GM18868 (cell line): ENCODE measurements at regions not wholly inside any gene's neighbourhood (a gene's known extent, or its start where the extent isn't known, plus 50 kb on each side); places are given as distances from the start of the nearest gene placed in this dataset.

Source experiments
- ATAC-seq: cut with Tn5 transposase; IDR thresholded peaks from one replicate; pipeline ENCODE4 v1.9.1; 2021; ENCODE audit warnings: mild to moderate bottlenecking, moderate library complexity; ENCODE audit not compliant: unreplicated experiment

DNA sequence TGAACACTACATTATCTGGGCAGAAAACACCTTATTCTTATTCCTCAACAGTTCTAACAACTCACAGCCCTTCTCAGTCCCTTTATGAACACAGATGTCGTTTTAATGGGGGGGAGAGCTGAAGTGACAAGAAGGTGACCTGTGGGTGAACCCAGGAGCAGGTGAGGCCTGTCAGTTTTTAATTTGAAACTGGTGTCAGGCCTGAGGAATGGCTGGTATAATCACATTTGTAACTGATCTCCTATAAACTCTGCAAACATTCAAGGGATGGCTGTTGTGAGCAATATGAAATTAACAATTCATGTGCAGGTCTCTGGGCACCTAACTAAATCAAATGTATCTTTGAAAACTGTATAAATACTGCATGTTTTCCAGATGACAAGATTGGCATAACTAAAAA lies 362.1 kb upstream of the NR5A2 start:
- no peak for ATAC-seq

DNA sequence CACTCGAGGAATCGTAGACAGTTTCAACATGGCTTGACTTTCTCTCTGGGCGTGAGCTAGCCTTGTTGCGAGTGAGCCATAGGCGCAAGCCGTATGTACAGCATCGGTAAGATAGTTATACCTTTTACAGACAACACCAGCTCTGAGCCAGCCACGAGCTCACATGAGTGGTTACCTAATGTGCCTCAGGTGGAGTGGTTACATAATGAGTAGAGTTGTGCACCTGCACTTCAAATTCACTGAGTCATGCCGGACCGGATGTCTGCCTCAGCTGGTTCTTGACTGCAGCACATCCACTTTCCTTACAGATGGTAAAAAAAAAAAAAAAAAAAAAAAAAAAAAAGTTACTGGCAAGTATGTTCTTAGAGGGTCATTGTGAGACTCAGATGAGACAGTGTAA lies 360.4 kb upstream of the NR5A2 start:
- no peak for ATAC-seq

DNA sequence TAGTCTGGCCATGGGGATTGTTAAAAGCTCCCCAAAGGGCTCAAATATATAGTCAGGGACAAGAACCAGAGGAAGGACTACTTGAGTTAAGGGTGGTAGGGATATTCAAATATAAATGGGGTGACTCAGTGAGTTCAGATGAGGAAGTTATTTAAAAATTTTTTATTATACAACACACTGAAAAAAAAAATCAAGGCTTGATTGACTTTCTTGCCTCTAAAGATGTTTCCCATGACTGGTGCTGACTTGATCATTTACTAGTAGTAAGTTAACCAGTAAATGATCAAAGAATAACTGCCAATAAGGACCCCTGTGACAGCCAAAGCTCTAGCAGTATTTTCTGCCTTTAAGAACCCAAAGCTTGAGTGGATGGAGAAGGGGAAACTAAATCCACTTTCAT lies 357.6 kb upstream of the NR5A2 start:
- no peak for ATAC-seq

DNA sequence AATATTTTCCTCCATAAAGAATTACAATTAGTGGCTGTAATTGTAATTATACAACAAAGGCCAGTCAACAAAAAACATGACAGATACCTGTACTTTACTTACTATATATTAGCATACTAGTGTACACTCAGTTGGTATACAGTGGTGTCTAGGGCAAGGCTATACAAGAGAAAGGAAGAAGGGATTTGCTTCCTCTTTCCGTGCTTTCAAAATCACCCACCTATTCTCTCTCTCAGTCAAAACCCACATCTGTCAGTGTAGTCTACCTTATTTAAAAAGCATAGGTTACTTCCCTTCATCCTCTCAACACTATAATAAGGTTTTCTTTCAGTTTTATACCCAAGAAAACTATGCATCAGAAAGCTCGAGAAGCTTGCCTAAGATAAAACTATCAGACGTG lies 355.8 kb upstream of the NR5A2 start:
- ATAC-seq: no peak

DNA sequence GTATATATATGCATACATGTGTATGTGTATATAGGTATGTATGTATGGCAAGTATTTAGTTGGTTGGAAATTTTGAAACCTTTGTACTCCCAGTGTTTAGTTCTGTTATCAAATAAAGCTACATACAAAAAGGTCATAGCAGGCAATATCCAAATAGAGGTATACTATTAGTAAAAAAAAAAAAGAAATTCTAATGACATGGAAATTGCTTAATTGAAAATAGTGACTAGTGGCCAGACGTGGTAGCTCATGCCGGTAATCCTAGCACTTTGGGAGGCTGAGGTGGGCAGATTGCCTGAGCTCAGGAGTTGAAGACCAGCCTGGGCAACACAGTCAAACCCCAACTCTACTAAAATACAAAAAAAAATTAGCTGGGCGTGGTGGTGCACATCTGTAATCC lies 351.6 kb upstream of the NR5A2 start:
- no peak for ATAC-seq

DNA sequence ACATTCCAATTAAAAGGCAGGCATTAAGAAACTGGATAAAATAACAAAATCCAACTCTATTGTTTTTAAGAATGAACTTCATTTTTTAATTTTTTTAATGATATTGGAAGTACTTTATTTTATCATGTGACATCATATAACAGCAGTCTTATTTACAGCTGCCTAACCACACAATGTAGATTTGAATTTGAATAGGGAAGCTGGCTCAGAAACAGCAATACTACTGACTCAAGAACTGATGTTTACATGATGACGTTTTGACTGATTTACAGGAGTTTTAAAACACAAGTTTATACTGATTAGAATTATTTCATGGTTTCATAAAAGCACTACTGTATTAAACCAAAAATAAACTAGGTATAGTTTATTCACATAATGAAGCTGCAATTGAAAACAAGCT lies 348.7 kb upstream of the NR5A2 start:
- no peak for ATAC-seq

DNA sequence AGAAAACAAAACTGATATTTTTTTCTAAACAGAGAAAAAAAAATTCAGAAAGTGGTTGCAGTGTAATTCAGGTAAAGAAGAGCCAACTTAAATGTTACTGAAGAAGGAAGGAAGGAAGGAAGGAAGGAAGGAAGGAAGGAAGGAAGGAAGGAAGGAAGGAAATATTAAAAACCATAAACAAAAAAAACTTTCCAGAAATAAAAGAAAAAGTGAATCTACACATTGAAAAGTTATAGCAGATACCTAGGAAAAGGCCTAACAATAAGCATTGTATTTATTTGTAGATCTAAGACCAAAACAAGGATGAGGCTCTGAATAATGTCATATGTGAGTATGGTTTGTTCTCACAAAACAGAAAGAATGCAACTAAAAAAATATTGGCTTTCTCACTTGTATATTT lies 345.4 kb upstream of the NR5A2 start:
- ATAC-seq: no peak

DNA sequence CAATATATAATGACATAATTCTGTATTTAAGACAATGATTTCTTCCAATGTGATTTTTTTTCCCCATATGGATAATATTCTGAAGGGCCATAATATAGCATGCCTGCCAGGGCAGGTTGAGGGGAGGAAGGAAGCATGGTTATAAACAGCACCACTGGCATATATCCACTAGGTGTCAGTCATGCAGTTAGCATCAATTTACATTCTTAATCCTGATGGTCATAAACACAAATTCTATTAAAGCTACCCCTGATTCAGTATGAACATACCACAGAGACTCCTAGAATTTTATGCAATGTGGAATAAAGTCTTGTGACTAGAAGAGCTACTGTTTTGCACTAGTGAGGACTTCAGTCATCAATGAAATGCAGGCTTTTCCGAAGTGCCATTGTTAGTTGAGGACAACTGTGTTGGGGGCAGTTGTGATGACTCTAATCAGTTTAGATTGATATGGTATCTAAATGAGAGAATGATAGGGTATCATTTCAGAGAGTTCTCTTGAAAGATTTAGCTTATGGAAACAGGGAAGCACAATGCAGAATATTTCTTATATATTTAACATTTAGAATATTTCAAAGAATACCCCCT lies 342.7 kb upstream of the NR5A2 start:
- peak; percentile 97 for ATAC-seq

DNA sequence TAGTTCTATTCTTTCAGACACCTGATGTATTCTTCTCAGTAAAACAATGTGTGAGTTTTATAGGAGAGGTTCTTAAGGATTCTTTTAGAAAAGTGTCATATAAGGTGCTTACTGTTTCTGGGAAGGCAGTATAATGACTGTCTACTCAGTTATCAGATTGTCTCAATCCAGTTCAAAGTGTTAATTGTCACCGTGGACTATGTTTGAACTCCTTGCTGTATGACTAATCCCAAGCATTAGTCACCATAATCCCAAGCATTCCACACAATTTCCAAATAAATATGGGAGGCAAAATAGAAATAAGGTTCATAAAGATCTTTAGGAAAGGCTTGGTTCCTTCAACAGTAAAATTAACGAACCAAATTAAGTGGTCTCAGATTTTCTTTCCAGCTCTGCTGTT lies 342.1 kb upstream of the NR5A2 start:
- no peak for ATAC-seq

DNA sequence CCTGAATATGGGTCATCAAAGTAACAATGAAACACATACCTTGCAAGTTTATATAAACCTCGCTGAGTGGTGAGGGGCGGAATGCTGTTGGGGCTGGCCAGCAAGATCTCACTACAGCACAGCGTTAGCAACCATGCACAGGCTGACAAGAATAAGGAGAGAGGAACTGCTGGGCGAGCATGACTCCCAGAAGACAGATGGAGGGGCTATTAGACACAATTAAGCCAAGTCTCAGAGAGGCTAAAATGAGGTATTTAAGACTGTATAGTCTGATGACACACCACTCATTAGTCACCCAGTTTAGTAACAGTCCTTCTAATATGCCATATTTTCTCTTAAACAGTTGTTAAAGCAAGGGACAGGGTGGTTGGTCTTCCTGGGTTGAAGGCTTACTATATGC lies 340.2 kb upstream of the NR5A2 start:
- ATAC-seq: no peak

DNA sequence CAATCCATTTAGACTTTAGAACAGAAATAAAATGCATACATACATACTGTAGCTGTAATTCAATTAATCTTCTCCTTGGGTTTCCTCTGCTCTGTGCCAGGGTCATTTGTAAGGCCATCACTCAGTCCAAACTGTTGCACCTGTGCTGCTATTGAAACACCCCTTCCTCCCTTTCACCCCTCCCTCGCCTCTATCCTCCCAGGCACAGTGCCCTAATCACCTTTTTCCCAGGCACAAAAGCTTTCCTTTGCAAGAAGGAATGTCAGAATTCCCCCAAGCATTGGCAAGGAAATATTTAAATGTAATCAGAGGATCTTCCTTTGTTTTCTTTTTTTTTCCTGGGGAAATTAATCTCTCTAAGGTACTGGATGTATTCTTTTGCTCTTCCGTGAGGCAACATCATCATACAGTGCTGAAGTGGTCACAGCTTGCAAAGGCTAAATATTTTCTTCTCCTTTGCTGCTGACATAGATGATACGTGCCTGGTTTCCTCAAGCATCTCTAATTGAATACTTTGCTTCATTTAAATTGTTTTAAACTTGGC lies 339.3 kb upstream of the NR5A2 start:
- no peak for ATAC-seq

DNA sequence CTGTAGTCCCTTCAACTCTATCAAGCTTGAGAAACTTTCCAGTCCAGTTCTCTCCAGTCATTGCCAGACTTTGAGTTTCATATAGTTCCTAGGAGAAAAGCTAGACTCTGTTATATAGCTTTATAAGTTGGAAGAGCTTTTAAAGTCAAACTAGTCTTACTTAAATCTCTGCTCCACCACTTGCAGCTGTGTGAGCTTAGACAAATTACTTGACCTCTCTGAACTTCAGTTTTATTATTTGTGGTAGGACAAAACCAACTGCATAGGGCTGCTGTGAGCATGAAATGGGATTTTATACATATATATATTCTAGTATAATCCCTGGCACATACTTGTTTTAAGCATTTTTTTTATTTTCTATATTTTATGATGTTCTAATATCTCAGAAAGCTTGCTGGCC lies 338.7 kb upstream of the NR5A2 start:
- no peak for ATAC-seq

DNA sequence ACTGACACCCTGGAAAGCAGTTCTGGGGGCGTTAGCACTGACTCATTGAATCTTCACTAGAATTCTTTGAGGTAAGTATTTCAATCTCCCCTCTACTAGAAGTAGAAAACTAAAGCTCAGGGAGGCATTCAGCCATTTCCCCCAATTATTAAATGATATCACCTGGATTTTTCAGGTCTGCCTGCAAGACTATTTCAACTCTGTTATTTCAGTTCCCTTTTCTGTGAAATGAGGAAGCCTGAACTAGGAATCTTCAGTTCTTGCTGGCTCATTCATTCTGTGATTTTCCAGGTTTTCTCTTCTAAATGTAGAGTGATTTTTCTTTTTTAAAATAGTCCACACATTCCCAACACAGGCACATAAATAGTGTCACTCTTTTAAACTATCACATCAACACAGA lies 337.0 kb upstream of the NR5A2 start:
- no peak for ATAC-seq

DNA sequence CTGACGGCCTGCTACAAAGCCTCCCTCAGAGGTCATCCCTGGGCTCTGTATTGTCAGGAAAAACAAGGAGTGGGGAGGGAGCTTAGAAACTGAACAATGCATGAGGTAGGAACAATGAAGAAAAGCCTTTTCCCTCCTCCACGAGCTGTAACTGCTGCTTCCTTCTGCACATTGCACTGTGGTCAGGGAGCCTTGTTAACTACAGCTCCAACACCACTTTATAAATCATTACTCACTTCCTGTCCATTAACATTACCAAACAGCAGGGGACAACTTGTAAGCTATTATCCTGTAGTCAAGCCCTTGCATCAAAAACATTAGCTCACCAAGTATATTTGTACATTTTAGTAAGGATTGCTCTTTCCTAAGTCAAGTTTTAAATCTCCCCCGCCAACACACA lies 336.0 kb upstream of the NR5A2 start:
- ATAC-seq: no peak

DNA sequence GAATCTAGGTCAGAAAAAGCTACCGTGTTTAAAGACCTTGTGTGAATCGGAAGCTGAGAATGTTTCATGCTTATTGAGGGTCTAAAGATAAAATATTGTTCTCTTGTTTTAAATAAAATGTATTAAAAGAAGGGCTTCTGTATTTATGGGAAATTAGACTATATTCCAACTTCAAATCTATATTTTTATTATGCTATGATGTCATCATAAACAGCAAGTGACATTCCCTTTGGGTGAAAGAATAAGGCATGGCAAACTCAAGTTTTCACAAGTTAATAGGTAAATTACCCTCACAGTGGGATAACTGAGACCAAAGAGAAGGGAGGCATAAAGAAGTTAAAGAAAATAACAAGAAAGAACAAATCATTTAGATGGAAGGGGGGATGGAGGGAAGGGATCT lies 333.8 kb upstream of the NR5A2 start:
- ATAC-seq: no peak

DNA sequence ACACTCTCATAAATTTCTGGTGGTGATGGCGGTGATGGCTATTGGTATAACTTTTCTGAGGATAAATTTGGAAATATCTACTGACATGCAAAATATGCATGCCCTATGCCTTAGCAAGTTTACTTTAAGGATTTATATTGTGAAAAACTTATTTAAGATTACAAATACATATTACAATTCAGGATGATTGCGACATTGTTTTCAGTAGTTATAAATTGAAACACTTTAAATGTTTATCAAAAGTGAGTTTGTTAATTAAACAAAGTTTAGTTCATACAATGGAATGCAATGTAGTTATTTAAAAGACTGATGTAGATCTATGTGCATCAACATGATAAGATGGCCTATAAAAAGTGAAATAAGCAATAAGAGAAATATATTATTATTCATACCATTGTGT lies 331.3 kb upstream of the NR5A2 start:
- no peak for ATAC-seq

DNA sequence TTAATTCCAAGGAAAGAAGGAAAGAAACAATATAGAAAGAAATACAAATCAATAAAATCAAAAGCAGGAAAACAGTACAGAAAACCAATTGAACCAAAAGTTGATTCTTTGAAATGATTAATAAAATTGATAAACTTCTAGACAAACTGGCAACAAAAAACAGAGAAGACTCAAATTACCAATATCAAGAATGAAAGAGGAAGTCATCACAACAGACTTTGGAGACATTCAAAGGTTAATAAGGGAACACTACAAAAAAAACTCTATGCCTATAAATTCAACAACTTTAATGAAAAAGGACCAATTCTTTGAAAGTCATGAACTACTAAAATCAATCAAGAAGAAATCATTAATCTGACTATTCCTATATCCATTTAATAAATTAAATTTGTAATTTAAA lies 329.3 kb upstream of the NR5A2 start:
- no peak for ATAC-seq

DNA sequence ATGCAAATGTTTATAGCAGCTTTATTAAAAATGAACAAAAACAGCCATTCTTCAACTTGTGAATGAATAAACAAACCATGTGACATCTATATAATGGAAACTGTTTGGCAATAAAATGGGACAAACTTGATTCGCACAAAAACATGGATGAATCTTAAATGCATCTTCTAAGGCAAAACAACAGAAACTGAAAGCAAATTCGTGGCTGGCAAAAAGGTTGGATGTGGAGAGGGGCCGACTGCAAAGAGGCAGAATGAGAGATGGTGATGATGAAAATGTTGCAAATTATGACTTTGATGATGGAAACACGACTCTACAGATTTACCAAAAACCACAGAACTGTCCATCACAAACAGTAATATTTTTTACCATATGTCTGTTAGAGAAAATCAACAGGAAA lies 327.0 kb upstream of the NR5A2 start:
- ATAC-seq: no peak

DNA sequence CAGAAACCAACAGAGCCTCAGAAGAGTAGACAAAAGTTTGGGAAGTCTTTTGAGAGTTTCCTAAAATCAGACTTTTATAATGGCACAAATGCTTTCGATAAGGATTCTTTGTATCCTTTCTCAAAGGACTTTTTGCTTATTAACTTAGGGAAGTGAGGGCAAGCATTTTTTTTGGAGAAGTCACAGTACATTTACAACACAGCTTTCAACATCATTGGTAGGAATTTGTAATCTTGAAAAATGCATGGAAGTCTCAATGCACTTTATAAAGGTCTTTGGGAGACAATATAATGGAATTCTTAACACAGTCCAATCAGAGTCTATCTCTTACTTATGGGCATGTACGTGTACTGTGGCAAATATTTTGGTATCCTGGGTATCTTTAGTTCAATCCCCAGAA lies 325.8 kb upstream of the NR5A2 start:
- ATAC-seq: no peak

DNA sequence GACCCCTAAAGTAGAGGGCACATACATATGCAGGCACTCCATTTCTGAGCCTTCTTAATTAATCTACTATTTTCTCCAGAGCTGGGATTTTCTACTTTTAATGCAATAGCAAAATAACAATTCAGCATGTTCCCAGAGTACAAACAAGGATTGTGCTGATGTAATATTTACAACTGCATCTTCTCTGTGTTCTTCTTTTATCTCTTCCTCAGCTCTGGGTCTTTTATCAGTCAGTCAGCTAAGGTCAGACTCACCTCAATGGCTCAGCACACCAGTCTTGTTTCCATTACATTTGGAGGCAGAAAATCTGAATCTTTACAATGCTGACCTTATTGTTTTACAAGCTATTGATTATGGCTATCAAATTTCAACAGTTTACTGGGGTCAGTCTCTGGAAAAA lies 323.3 kb upstream of the NR5A2 start:
- no peak for ATAC-seq

DNA sequence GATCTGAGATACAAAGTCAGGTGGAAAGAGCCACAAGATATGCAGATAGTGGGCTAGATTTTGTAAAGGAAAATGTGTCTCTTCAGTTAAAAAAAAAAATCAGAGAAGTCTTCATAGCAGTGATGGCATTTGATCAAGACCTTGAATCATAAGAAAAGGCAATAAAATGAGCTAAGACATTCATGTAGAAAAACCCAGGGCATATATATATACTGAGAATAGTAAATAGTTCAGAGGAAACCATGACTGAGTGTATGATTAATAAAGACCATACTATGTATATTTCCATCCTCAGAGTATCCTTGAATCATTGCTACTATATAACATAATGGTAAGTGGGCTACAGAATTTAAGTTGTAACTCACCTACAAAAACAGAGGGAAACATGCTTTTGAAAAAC lies 321.7 kb upstream of the NR5A2 start:
- ATAC-seq: no peak

DNA sequence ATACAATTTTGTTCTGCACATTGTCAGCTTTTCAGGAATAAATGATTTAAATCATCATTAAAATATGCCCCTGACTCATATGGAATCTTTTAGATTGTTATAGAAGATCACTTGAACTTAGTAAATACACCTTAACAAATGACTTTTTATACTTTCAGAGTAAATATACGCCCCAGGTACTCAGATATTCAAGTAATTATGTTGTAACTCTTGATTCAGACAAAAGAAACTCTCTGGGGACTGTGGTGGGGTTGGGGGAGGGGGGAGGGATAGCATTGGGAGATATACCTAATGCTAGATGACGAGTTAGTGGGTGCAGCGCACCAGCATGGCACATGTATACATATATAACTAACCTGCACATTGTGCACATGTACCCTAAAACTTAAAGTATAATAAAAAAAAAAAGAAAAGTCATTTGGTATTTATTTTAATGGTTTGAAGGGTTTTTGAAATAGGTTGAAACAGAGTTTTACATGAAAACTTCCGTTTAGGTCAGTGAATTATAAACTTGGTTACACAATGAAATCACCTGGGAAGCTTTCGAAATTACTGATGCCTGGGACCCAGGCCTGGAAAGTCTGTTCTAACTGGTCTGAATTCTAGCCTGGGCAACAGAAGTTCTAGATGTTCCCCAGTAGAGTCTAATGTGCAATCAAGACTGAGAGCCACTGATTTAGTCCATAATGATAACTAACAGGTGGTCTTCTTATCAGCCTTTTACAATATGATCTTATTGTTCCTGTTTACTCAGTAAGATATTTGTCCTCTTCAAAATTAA lies 320.5 kb upstream of the NR5A2 start:
- no peak for ATAC-seq

DNA sequence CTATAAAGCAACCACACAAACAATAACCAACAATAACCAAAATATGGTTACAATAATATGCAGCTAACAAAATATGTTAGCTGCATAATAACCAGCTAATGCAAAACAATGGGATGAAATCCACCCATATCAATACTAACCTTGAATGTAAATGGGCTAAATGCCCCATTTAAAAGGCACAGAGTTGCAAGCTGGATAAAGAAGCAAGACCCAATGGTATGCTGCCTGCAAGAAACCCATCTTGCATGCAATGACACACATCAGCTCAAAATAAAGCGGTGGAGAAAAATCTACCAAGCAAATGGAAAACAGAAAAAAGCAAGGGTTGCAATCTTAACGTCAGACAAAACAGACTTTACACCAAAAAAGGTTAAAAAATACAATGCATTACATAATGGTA lies 316.5 kb upstream of the NR5A2 start:
- no peak for ATAC-seq
